GM12878 (cell line): ENCODE measurements at regions not wholly inside any gene's neighbourhood (a gene's known extent, or its start where the extent isn't known, plus 50 kb on each side); places are given as distances from the start of the nearest gene placed in this dataset.

ENCODE experiments used
- ATAC-seq: fragments of 200-7000 bp; cut with Tn5 transposase; 3 replicates; pipeline ENCODE4 v1.9.1; 2020; ENCODE audit warnings: mild to moderate bottlenecking, moderate library complexity
- BruUV-seq: library from RNA; stranded (reverse); fragments of 400-500 nt; replicated peaks from 2 replicates; lab custom pipeline; 2021; lab: Mats Ljungman, UMichigan
- CTCF ChIA-PET: fragments of 300-600 bp; sonication (Branson Sonifier 250); formaldehyde crosslinking; extraction: SDS; loops from one replicate; lab custom pipeline; 2021; ENCODE audit warnings: inconsistent platforms; lab: Yijun Ruan, JAX
- POLR2A ChIA-PET: fragments of 350-600 bp; formaldehyde crosslinking; extraction: SDS; loops from one replicate; lab custom pipeline; 2021; ENCODE audit warnings: inconsistent platforms; lab: Charles Lee
- RAD21 ChIA-PET: fragments of 300-600 bp; sonication (Branson Sonifier 250); formaldehyde crosslinking; loops from one replicate; lab custom pipeline; 2023; ENCODE audit warnings: antibody characterized with exemption; ENCODE audit not compliant: unreplicated experiment; lab: Charles Lee
- SMC1A ChIA-PET: fragments of 300-600 bp; sonication (Branson Sonifier 250); formaldehyde crosslinking; loops from one replicate; lab custom pipeline; 2023; ENCODE audit not compliant: unreplicated experiment, uncharacterized antibody; lab: Charles Lee
- DNase-seq: peaks from one replicate; pipeline ENCODE4 v3.0.0-alpha.2; 2011; ENCODE audit warnings: low read depth, low spot score
- FAIRE-seq: peaks from 3 replicates; lab custom pipeline; 2011; peaks lifted over from hg19 to GRCh38; lab: Jason Lieb, UNC
- H2AFZ ChIP-seq: 2 replicates; pipeline ENCODE4 v1.6.0; 2011; ENCODE audit warnings: low read depth, low read length, control low read depth; ENCODE audit not compliant: control insufficient read depth
- H3K27ac ChIP-seq: 2 replicates; pipeline ENCODE4 v1.5.1; 2011; ENCODE audit warnings: control low read depth; ENCODE audit not compliant: control insufficient read depth, insufficient read depth
- H3K27me3 ChIP-seq, 2 experiments: replicated peaks in 1 of 2; 2 replicates each; pipeline versions ENCODE4 v1.6.0 to v1.6.1; 2011; ENCODE audit warnings: low read length in 1 of 2; ENCODE audit not compliant: control insufficient read depth in 2 of 2, insufficient read depth in 2 of 2
- H3K36me3 ChIP-seq, 2 experiments: 2 replicates each; pipeline ENCODE4 v1.5.1; 2011; ENCODE audit warnings: low read length in 1 of 2; ENCODE audit not compliant: control insufficient read depth in 2 of 2, insufficient read depth in 2 of 2
- H3K4me1 ChIP-seq: 2 replicates; pipeline ENCODE4 v1.6.1; 2011; ENCODE audit warnings: mild to moderate bottlenecking, low read length, moderate library complexity, mixed read lengths; ENCODE audit not compliant: control insufficient read depth, insufficient read depth
- H3K4me2 ChIP-seq: 2 replicates; pipeline ENCODE4 v1.6.0; 2011; ENCODE audit warnings: control low read depth; ENCODE audit not compliant: control insufficient read depth, insufficient read depth
- H3K4me3 ChIP-seq: fragments of 200-600 bp; sonication (generic); 2 replicates; pipeline ENCODE4 v1.5.1; 2016
- H3K79me2 ChIP-seq: 2 replicates; pipeline ENCODE4 v1.6.0; 2011; ENCODE audit warnings: low read length; ENCODE audit not compliant: control insufficient read depth, insufficient read depth
- H3K9ac ChIP-seq: 2 replicates; pipeline ENCODE4 v1.8.0; 2011; ENCODE audit warnings: low read length, control low read depth, mixed read lengths; ENCODE audit not compliant: control insufficient read depth, insufficient read depth
- H3K9me3 ChIP-seq: replicated peaks from 3 replicates; pipeline ENCODE4 v1.5.1; 2011; ENCODE audit warnings: mild to moderate bottlenecking, low read length; ENCODE audit not compliant: control insufficient read depth, insufficient read depth
- H4K20me1 ChIP-seq: 2 replicates; pipeline ENCODE4 v1.6.0; 2011; ENCODE audit not compliant: control insufficient read depth, insufficient read depth
- EP300 ChIP-seq, 2 experiments: fragments of 150-350 bp in 1 of 2; IDR thresholded peaks; 2 replicates each; pipeline ENCODE4 v1.6.1; 2011 to 2012; ENCODE audit warnings: low read depth in 2 of 2, low read length in 2 of 2, borderline replicate concordance in 1 of 2, improper control_type of control experiment in 1 of 2, inconsistent platforms in 1 of 2; ENCODE audit not compliant: control insufficient read depth in 1 of 2
- HCFC1 ChIP-seq: fragments of 150-350 bp; IDR thresholded peaks from 2 replicates; pipeline ENCODE4 v1.6.1; 2014; ENCODE audit warnings: low read length
- KAT2A ChIP-seq: conservative IDR thresholded peaks from 2 replicates; pipeline ENCODE4 v1.6.1; 2011; ENCODE audit warnings: low read depth, low read length; ENCODE audit not compliant: control insufficient read depth
- RB1 ChIP-seq: fragments of 450-650 bp; formaldehyde crosslinking; IDR thresholded peaks from 2 replicates; pipeline ENCODE4 v1.6.1; 2017; ENCODE audit warnings: mild to moderate bottlenecking, borderline replicate concordance
- SIN3A ChIP-seq: IDR thresholded peaks from 2 replicates; pipeline ENCODE4 v1.6.1; 2012; ENCODE audit warnings: low read depth, low read length, improper control_type of control experiment
- TCF7 ChIP-seq: IDR thresholded peaks from 2 replicates; pipeline ENCODE4 v1.6.1; 2014; ENCODE audit warnings: antibody characterized with exemption, borderline replicate concordance
- WGBS: methylation state at CpG from one replicate; pipeline ENCODE4 v1.1.6; 2016; ENCODE audit warnings: low lambda C conversion rate; ENCODE audit not compliant: insufficient replicate concordance, insufficient coverage; ENCODE audit errors: missing lambda C conversion rate; 5-methylcytosine and 5-hydroxymethylcytosine counted together
- in situ Hi-C: fragments of 300-500 bp; cut with MboI; formaldehyde crosslinking; loops from 9 replicates; pipeline ENCODE4 v1.14.3; 2018; ENCODE audit warnings: mixed read lengths
- intact Hi-C: fragments of 100-400 bp; cut with micrococcal nuclease; formaldehyde crosslinking; loops from one replicate; pipeline ENCODE4 v1.14.2; 2022; ENCODE audit not compliant: unreplicated experiment
- TF ChIP-seq, protein P1 (sequence below): fragments of 450-650 bp; IDR thresholded peaks from 2 replicates; pipeline ENCODE4 v1.6.1; 2017; ENCODE audit warnings: low read depth, mild to moderate bottlenecking, moderate library complexity
- TF ChIP-seq, protein P2 (sequence below): fragments of 450-650 bp; IDR thresholded peaks from 2 replicates; pipeline ENCODE4 v1.6.1; 2017; ENCODE audit warnings: mild to moderate bottlenecking, low read depth, inconsistent platforms; ENCODE audit not compliant: poor library complexity, severe bottlenecking

DNA sequence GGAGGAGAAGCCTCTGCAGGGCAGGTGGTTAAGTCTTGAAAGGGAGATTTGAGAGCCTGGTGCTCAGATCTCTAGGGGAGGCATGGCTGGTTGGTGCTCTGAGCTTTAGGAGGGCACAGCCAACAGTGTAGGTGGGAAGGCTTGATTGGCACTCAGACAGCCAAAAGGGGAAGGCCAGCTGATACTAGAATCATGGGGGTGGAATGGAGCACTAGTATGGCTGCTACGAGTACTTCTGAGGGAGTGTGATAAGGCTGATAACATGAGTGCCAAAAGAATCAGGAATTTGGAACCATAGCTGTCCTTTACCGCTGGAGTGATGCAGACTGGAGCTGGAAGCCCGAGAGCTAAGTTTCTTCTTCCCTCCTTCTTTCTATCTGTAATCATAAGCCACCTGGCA lies 184.6 kb upstream of the TBC1D5 start:
- H3K9me3 ChIP-seq = no peaks in the 10 kb centered on the region
- ChIA-PET RAD21 (interaction anchor here (0.7 kb wide), 1 partner anchor 38 kb away, joined by 3 read pairs; no protein-coding TSS in a partner anchor), CTCF (no interaction called here), SMC1A (no interaction called here), POLR2A (no interaction called here)
- DNase-seq (no peak), ATAC-seq (no peak), FAIRE-seq (no peak)
- no peaks in the 10 kb centered on the region for H3K79me2 ChIP-seq
- no peaks in the 10 kb centered on the region for H3K4me1 ChIP-seq
- H4K20me1 ChIP-seq = no peaks in the 10 kb centered on the region
- TF ChIP-seq HCFC1 (no peak), TCF7 (no peak), RB1 (no peak), SIN3A (no peak), KAT2A (no peak), EP300 (IDR thresholded peaks at IDR 0.05; ENCODE audit: borderline replicate concordance in 1 of 2, control insufficient read depth in 1 of 2, low read depth in 2 of 2, low read length in 2 of 2) (no peak)
- TF ChIP-seq, protein P1, sequence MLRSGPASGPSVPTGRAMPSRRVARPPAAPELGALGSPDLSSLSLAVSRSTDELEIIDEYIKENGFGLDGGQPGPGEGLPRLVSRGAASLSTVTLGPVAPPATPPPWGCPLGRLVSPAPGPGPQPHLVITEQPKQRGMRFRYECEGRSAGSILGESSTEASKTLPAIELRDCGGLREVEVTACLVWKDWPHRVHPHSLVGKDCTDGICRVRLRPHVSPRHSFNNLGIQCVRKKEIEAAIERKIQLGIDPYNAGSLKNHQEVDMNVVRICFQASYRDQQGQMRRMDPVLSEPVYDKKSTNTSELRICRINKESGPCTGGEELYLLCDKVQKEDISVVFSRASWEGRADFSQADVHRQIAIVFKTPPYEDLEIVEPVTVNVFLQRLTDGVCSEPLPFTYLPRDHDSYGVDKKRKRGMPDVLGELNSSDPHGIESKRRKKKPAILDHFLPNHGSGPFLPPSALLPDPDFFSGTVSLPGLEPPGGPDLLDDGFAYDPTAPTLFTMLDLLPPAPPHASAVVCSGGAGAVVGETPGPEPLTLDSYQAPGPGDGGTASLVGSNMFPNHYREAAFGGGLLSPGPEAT = no peak
- TF ChIP-seq, protein P2, sequence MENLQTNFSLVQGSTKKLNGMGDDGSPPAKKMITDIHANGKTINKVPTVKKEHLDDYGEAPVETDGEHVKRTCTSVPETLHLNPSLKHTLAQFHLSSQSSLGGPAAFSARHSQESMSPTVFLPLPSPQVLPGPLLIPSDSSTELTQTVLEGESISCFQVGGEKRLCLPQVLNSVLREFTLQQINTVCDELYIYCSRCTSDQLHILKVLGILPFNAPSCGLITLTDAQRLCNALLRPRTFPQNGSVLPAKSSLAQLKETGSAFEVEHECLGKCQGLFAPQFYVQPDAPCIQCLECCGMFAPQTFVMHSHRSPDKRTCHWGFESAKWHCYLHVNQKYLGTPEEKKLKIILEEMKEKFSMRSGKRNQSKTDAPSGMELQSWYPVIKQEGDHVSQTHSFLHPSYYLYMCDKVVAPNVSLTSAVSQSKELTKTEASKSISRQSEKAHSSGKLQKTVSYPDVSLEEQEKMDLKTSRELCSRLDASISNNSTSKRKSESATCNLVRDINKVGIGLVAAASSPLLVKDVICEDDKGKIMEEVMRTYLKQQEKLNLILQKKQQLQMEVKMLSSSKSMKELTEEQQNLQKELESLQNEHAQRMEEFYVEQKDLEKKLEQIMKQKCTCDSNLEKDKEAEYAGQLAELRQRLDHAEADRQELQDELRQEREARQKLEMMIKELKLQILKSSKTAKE = no peak
- no peak overlapping the region for H2AFZ ChIP-seq
- H3K36me3 ChIP-seq = no peaks in the 10 kb centered on the region
- no TSS peak for BruUV-seq
- H3K9ac ChIP-seq = no peak overlapping the region
- H3K27me3 ChIP-seq = no peaks in the 10 kb centered on the region
- no peak overlapping the region for H3K4me2 ChIP-seq
- in situ Hi-C loops = no loop called here
- H3K27ac ChIP-seq = no peak overlapping the region
- intact Hi-C loops = no loop called here
- no peak overlapping the region for H3K4me3 ChIP-seq
- WGBS = 6% methylated on average over 3 of the region's 3 CpGs
